Hematopoietic multipotent progenitor cell treated with erythropoietin and hydrocortisone succinate and interleukin-3 and kit ligand, for 8 days (in vitro differentiated cells): ENCODE measurements at regions not wholly inside any gene's neighbourhood (a gene's known extent, or its start where the extent isn't known, plus 50 kb on each side); places are given as distances from the start of the nearest gene placed in this dataset.

Experiments used
- DNase-seq: peaks from one replicate; pipeline ENCODE4 v3.0.0-alpha.2; 2015

DNA sequence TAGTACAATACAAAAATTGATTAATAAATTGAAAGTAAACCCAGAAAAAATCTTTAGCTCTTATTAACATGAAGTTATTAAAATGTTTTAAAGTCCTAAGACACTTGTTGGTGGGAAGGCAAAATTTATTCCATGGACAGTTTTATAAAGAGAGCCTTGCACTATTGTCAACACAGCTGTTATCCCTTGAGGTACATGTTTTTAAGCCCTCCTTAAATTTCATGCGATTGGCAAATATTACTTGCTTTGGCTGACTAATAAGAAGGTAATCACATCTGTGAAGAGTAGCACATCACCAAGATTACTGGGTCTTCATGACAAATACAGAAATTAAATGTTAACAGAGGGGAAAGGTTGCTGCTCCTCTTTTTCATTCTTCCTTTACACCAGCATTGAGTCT is 611.1 kb downstream of the BRINP3 start:
- no peak for DNase-seq

DNA sequence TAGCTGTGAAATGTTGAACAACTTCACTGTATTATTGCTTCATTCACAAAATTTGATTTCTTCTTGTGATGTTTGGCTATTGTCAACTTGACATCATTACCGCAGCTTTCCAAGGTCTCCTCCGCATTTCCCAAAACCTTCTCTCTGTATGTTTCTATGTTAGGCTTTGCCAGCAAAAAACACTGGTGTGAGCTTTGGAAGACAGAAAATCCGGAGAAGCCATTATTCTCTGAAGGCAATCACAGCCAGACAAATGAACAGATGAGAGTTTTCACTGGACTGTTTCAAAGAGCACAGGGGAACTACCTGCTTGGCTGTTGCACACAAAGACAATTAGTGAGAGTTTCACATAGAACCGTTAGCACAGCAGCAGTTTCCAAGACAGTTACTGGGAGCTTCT is 609.6 kb downstream of the BRINP3 start:
- DNase-seq: no peak

DNA sequence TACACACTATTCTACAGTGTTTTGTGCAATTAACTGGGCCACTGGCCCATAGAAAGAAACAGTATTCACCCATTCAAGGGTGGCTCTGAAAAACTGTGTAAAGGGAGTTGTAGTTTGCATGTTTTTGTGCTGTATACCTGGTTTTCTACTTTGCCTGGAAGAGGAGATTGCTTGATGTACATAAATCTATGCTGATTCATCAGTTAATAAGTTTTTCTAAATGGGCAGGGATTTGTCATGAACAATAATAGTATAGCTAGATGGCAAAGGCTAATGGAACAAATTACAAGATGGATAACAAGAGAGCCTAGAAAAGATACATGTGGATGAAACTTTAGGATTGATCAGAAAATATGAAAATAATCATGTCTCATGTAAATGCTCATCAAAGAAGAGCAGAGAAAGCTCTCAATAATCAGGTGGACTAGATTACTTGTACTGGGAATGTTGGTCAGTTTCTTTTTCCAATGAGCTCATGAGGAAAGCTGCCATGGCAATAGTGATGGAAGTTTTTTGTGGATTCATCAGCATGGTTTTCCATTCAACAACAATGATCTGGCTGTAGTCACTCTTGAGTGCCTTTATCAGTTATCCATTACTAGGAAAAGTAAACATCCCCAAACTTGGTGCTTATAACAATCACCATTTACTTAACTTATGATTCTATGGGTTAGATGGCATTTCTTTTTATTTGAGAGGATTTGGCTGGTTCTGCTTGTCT is 602.8 kb downstream of the BRINP3 start:
- DNase-seq: no peak

DNA sequence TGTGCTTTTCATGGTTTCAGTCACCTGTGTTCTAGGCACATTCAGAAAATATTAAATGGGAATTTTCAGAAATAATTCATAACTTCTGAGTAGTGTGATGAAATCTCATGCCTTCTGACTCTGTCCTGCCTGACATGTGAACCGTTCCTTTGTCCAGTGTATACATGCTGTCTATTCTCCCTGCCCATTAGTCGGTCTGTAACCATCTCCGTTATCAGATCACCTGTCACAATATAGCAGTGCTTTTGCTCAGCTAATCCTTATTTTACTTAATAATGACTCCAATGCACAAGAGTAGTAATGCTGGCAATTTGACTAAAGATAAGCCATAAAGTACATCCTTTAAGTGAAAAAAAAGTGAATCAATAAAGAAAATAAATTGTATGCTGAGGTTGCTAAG is 597.5 kb downstream of the BRINP3 start:
- DNase-seq: no peak

DNA sequence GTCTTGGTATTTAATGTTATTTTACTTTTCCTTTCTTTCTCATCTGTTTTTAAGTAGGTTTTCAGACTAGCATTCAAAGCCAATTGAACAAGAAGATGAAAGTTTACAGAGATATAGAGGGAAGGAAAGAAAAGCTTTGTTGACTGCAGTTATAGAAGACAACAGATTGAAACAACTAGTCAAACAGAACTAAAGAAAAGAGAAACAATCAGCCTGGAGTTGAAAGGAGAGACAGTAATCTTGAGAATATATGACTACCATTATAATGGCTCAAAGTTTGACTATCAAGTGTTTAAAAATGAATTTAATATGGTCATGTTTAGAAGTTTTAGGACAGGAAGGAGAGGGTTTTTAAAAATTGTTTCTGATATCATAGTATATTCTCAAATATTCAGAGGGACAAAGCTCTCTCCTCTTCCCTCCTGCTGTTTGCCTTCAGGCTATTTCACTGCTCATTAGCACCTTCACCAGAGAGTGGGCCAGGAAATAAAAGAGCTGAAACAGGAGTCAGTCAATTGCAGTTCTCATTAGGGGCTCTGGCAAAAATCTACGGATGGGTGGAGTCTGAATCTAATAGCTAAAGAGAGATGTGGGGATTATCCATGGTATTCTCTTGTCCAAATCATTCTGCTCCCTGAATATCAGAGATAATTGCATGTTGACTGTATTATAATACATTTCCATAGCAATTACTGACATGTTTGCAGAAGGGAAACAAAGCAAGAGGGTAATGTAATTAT is 577.8 kb downstream of the BRINP3 start:
- DNase-seq: no peak

DNA sequence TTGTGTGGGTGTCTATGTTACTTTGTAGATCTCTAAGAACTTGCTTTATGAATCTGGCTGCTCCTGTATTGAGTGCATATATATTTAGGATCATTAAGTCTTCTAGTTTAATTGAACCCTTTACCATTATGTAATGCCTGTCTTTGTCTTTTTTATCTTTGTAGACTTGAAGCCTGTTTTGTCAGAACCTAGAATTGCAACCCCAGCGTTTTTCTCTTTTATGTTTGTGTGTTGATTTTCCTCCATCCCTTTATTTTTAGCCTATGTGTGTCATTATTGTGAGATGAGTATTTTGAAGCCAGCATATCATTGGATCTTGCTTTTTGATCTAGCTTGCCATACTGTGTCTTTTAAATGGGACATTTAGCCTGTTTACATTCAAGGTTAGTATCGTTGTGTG is 573.2 kb downstream of the BRINP3 start:
- DNase-seq: no peak

DNA sequence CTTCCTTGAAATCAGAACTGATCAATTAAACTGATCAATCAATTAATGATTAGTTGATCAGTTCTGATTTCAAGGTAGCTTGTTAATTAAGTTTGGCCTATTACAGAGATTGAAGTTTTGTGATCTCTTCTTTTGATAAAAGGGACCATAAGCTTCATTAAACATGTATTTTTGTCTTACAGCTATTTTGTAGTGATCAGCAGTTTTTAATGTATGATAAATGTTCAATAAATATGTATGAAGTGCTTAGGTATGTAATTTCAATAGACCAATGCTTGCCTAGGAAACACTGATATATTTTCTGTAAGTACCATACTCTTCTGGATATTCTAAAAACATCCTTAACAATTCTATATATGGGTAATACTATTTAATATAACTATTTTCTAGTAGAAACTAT is 569.6 kb downstream of the BRINP3 start:
- DNase-seq: no peak

DNA sequence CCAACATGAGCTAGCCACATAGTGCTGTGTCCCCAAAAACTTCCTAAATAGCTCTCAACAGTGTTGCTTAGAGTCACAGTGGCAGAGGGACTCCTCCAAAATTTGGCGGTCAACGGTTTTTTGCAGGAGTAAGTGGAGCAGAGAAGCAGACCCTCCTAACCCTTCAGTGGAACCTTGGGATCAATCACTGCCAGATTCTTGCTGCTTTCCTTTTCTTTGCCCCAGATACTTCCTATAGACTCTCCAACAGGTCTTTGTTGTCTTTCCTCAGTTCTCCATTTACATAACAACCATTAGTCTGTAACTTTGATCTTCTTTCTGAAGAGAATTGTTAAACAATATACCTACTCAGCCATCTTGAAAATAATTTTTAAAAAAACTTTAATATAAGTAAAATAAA is 556.1 kb downstream of the BRINP3 start:
- DNase-seq: no peak

DNA sequence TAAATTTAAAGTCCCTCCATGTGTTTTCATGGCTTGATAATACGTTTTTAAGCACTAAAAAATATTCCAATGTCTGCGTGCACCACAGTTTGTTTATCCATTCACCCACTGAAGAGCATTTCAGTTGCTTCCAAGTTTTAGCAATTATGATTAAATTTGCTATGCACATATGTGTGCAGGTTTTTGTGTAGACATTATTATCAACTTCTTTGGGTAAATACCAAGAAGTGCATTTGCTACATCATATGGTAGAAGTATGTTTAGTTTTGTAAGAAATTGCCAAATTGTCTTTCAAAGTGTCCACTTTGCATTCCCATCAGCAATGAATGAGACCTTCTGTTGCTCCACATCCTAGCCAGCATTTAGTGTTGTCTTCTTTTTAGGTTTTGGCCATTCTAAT is 550.0 kb downstream of the BRINP3 start:
- no peak for DNase-seq

DNA sequence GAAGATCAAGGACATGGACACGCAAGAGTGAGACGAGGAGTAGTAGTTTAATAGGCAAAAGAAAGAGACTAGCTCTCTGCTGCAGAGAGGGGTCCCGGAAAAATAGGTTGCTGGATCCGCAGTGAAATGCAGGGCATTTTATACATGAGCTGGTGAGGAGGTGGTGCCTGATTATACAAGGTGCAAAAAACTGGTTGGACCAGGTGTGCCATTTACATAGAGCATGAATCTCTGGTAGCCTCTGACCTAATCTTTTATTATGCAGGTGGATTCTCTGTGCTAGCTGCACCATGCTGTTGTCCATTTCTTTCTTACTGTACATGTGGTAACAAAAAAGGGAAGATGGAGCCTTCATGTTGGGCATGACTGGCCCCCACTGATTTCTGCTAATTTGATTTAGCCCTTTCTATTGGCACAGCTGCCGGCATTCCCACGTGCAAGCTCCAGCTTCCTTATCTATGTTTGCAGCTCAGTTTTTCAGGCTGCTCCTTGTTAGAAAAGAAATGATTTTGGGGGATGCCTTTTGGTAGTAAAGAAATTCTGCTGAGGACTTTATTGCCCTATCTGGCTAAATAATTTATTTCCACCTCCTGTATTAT is 548.1 kb downstream of the BRINP3 start:
- no peak for DNase-seq

DNA sequence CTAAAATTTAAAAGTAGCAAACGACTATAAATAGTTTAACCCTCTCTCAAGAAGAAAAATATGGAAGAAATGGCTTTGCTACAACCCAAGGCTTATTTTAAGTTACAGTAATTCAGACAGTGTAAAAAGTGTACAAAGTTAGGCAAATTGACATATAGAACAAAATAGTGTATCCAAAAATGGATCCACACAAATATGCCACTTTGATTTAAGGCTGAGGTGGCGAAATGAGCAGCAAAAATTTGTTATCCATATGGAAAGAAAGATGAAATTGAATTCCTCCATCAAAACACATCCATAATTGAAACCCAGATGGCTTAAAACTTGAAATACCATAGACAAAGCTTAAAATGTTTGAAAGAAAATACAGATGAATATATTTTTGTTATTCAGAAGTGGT is 540.8 kb downstream of the BRINP3 start:
- no peak for DNase-seq

DNA sequence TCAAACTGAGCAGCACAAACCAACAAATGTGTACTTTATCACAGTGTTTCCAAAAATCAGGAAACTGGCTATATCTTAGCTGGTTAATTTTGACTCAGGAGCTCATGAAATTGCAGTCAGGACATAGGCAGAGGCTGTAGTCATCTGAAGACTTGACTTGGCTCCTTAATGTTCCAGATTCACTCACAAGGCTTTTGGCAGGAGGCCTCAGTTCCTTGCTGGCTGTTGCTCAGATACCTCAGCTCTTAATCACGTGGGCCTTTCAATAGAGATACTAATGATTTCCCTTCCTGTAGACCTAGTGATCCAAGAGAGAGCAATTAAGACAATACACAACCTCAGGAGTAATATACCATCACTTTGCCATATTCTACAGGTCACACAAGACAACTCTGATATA is 537.7 kb downstream of the BRINP3 start:
- no peak for DNase-seq

DNA sequence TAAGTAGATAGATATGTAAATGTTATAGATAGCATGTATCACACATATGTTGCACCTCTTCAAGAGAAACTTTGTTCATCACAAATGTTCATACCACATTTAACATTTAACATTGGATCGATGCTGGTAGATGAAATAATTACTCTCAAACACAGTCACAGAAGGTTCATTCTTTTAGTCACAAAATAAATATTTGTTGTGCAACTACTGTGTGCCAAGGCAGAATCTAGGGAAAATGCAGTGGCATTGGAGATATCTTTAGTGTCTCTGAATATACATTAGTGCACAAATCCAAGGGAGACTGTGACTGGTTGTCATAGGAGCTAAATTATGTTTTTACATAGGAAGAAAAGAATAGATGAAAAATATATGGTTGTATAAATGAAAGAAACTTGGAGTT is 535.7 kb downstream of the BRINP3 start:
- no peak for DNase-seq

DNA sequence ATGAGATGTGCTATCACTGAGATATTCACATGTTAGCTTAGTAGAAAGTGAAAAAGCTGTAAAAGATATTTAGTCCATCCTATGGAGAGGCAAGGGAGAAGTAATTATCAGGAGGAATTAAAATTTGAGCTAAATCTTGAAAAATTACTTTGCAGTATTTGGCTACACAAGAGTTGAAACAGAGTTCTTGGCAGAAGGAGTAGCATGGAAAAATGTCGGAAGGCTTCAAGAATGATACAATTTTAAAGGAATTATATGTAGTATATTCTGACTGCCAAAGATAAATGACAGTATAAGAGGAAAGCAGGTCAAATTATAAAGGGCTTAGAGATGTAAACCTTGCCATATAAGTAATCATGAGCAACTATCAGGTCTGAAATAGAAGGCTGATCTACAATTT is 518.9 kb downstream of the BRINP3 start:
- no peak for DNase-seq

DNA sequence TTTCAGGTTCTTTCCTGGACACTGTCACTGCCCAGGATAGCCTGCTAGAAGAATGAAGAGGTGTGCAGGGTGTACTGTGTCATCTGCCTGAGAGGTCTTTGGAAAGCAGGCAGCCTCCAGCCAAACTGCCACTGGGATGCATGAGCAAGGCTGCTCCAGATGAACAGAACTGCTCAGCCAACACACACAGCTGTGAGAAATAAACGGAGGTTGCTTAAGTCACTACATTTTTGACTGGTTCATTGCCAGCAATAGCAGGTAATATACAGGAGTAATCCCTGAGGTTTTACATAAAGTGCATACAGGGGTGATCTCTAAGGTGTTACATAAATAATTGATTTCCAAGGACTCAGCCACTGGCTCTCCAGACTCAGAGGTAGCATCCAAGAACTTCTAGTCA is 516.9 kb downstream of the BRINP3 start:
- no peak for DNase-seq

DNA sequence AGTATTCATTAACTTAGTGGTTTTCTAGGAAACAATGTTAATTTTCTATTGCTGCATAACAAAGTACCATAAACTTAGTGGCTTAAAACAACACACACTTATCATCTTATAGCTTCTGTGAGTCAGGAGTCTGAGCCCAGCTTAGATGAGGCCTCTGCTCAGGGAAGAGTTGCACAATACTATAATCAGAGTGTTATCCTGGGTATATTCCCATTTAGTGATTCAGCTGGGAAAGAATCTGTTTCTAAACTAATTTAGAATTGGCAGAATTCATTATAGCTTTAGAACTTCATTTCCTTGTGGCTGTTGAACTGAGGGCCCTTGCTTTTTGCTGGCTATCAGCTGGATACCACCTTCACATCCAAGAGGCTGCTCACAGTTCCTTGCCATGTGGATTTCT is 515.5 kb downstream of the BRINP3 start:
- no peak for DNase-seq

DNA sequence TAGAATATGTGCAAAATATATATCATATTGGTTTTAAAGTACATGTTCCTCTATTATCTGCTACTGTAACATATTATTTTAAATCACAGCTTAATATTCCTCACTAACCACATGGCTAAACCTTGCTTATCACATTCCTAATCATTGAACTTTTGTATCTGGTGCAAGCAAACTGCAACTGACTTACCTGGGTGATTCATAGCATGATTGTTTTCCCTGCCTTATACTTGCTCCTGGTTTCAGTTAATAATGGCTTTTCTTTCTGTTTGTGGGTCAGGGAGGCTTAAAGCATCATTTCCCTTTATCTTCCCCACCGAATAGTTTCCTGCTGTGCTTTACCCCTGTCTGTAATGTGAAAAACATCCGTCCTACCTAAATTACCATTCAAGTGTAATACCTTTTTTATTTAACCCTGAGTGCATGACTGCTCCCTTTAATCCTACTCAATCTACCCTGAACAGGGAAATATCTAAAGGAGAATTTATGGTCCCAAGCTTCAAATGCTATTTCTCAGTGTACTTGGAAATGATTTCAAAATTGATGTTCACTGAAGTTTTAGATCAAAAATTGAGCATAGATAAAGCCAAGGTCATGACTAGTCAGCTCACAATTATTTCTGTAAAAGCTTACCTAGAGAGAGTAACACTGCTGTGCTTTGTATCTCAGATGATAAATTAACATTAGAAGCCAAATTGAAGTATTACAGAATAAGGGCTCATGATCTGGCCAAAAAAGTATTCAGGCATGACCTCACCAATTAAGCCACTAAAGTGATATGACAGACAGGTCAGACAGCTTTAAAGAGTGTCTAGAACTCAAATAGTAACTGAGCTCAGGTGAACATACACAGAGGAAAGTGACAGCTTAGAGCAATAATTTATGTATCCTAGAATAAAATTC is 507.1 kb downstream of the BRINP3 start:
- DNase-seq: no peak

DNA sequence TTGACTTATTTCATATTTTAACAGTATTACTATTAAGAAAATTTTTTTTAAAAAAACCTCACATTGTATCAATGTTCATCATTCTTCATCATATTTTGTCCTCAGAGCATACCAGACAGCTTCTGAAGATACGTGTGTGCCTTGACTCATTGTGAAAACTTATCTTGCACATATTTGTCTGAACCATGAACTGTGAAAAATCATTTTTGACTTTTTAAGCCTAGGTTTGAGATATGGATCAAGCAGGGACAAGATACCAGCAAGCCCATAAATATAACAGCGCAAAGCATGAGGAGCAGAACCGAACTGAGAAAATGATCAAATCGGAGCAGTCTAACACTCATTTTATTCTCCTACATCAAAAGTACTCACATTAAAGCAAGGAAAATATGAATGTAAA is 506.0 kb downstream of the BRINP3 start:
- no peak for DNase-seq

DNA sequence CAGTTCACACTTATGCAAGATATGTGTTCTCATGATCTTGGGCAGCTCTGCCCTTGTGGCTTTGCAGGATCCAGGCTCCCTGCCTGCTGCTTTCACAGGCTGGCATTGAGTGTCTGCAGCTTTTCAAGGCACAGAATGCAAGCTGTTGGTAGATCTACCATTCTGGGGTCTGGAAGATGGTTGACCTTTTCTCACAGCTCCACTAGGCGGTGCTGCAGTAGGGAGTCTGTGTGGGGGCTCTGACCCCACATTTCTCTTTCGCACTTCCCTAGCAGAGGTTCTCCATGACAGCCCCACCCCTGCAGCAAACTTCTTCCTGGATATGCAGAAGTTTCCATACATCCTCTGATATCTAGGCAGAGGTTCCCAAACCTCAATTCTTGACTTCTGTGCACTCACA is 500.5 kb downstream of the BRINP3 start:
- DNase-seq: no peak

DNA sequence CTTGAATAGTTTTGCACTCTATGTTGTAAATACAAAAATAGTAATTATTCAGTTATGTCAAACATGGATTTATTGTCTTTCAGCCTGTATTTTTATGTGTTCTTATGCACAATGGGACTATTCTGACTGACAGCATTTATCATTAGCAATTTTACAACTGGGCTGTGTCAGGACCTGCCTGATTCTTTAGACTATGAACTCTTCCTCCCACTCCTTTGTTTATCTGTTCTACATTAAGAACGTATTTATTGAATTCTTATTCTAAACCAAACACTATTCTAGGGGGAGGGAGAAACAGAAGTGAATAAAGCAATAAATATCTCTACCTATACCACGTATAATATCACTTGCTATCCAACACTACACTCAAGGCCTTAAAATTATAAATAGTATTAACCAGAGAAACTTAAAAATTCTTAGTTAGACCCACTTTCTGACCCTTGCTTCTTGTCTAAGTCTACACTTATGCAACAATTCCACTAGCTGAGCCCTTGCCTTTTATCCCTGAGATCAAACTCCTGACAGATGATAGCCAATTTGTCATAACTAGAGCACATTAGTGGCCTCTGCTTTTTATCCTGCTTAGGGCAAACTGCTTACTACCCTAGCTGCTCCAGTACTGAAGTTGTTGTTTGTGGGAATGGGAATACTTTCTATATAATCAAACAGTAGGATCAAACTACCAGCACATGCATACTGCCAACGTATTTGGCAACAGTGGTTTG is 494.3 kb downstream of the BRINP3 start:
- no peak for DNase-seq

DNA sequence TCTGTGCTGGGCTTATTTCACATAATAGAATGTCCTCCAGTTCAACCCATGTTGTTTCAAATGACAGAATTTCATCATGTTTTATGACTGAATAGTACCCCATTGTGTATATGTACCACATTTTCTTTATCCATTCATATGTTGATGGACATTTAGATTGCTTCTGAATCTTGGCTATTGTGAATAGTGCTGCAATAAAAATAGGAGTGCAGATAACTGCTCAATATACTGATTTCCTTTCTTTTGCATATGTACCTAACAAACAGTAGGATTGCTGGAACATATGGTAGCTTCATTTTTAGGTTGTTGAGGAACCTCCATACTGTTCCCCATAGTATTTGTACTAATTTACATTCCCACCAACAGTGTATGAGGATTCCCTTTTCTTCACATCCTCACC is 491.1 kb downstream of the BRINP3 start:
- DNase-seq: no peak

DNA sequence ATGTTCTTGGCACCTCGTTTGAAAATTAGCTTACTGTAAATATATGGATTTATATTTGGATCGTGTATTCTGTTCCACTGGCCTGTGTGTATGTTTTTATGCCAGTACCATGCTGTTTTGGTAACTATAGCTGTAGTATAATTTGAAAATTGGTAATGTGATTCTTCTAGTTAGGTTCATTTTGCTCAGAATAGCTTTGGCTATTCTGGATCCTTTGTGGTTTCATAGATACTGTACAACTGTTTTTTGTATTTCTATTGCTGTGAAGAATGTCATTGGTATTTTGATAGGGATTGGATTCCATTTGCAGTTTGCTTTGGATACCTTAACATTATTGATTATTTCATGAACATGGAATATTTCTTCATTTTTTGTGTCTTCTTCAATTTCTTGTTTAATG is 490.2 kb downstream of the BRINP3 start:
- DNase-seq: no peak

DNA sequence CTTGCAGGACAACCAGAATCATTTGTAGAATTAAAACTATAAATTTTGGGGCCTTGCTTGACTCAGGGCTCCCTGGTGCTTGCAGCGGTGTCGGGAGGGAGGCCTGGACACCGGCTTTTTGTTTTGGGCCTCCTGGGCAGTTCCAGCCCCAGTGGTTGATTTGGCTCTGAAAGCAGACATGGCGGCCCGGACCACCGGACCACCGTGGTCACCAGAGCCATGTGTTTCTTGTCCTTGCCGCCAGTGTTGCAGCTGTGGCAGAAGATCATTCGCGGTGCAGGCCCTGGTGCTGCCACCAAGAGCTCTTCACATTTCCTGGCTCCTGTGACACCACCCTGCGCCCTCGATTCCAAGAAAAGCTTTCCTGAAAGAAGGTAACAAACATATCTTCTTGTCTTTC is 484.8 kb downstream of the BRINP3 start:
- DNase-seq: no peak
